SK-N-MC (cell line): ENCODE measurements at regions not wholly inside any gene's neighbourhood (a gene's known extent, or its start where the extent isn't known, plus 50 kb on each side); places are given as distances from the start of the nearest gene placed in this dataset.

Experiments
- DNase-seq: peaks from one replicate; pipeline ENCODE4 v3.0.0-alpha.2; 2011; ENCODE audit warnings: low read depth, low spot score
- H3K27ac ChIP-seq: fragments of 200-600 bp; sonication (generic); 2 replicates; pipeline ENCODE4 v1.5.1; 2016; ENCODE audit warnings: mixed run types
- H3K36me3 ChIP-seq: fragments of 200-600 bp; sonication (generic); 2 replicates; pipeline ENCODE4 v1.6.1; 2017; ENCODE audit warnings: antibody characterized with exemption, low read length, mixed read lengths; ENCODE audit not compliant: insufficient read depth
- H3K4me3 ChIP-seq: fragments of 200-600 bp; sonication (generic); 2 replicates; pipeline ENCODE4 v1.5.1; 2016
- H3K9ac ChIP-seq: fragments of 200-600 bp; sonication (generic); 2 replicates; pipeline ENCODE4 v1.8.0; 2017; ENCODE audit warnings: mixed run types, mixed read lengths; ENCODE audit not compliant: insufficient read length
- H3K9me3 ChIP-seq: fragments of 200-600 bp; sonication (generic); 2 replicates; pipeline ENCODE4 v1.6.1; 2017; ENCODE audit warnings: low read depth, mild to moderate bottlenecking, antibody characterized with exemption, low read length, moderate library complexity, mixed read lengths
- EZH2 ChIP-seq: fragments of 200-600 bp; sonication (generic); IDR thresholded peaks from one replicate; pipeline ENCODE4 v1.6.1; 2017; ENCODE audit warnings: antibody characterized with exemption
- FOXP2 ChIP-seq: optimal IDR thresholded peaks from 2 replicates; pipeline ENCODE3; 2011; ENCODE audit warnings: mild to moderate bottlenecking, moderate library complexity; ENCODE audit not compliant: insufficient read depth; ENCODE audit errors: extremely low read length, control extremely low read depth
- POLR2AphosphoS5 ChIP-seq: IDR thresholded peaks from 2 replicates; pipeline ENCODE4 v1.6.1; 2012; ENCODE audit warnings: mild to moderate bottlenecking, low read depth, low read length, borderline replicate concordance

DNA sequence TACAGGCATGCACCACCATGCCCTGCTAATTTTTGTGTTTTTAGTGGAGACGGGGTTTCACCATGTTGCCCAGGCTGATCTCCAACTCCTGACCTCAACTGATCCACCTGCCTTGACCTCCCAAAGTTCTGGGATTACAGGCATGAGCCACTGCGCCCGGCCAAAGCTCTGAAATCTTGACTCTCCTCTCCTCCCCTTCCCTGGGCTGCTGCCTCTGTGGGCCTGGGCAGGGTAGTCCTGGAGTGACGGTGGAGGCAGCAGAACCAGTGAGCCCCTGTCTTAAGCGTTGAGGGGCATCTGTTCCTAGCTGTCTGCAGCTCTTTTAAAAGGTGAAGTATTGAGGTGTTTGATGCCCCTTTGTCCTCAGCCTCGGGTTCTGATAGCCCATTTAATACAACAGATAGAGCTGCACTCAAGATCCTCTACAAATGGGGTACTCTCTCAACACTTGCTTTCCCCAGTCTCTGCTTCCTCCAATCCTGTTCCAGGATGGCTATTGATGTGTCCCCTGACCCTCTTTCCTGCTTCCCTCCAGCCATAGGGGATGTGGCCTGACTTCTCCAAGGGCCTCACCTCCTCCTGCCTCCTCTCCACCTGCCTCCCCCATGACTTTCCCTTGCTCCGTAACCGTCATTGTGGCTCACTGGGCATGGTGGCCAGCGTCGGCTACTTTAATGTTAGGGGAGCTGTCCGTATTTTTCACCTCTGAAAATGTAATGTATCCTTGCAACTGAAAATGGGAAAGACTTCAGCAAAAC lies 442.5 kb downstream of the GLRX3 start:
- Histone ChIP-seq H3K9me3 (no peaks in the 10 kb centered on the region), H3K9ac (no peak overlapping the region), H3K4me3 (no peak overlapping the region), H3K27ac (no peak overlapping the region), H3K36me3 (no peaks in the 10 kb centered on the region)
- DNase-seq = no peak
- TF ChIP-seq EZH2 = no peak
- TF ChIP-seq POLR2AphosphoS5 = no peak
- no peak for TF ChIP-seq FOXP2

GRCh38 chr10:130579913-130580312 lies 443.7 kb downstream of the GLRX3 start:
- Histone ChIP-seq H3K9ac (no peak overlapping the region), H3K36me3 (no peaks in the 10 kb centered on the region), H3K9me3 (no peaks in the 10 kb centered on the region), H3K4me3 (no peak overlapping the region), H3K27ac (no peak overlapping the region)
- DNase-seq = no peak
- no peak for TF ChIP-seq POLR2AphosphoS5
- TF ChIP-seq FOXP2 = no peak

GRCh38 chr10:130580975-130581374 lies 444.8 kb downstream of the GLRX3 start:
- Histone ChIP-seq H3K27ac (no peak overlapping the region), H3K36me3 (no peaks in the 10 kb centered on the region)
- no peak for TF ChIP-seq FOXP2
- TF ChIP-seq POLR2AphosphoS5 = no peak
- no peak for TF ChIP-seq EZH2

DNA sequence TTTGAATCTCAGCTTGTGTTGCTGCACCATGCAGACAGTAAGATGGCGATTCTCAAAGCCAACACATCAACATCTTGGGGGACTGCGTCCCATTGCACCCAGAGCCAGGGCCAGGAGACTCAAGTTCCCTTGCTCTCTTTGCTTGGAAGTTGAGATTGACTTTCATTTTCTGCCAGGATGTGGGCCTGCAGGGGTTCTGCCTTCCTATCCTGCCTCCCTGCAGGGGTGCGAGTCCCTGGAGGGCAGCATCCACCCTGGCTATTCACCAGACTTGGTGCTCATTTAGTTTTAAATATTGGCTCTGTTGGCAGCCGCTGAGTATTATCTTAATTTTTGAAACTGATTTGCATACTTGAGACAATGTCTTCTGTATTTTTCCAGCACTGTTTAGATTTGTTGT lies 451.5 kb downstream of the GLRX3 start:
- no peak for TF ChIP-seq POLR2AphosphoS5
- no peak for TF ChIP-seq EZH2
- no peak for TF ChIP-seq FOXP2
- Histone ChIP-seq H3K9ac (no peak overlapping the region), H3K9me3 (no peaks in the 10 kb centered on the region), H3K36me3 (no peaks in the 10 kb centered on the region), H3K27ac (no peak overlapping the region), H3K4me3 (no peak overlapping the region)
- no peak for DNase-seq

More at GRCh38 chr10:130580975-130581374, 444.8 kb downstream of the GLRX3 start:
- no peaks in the 10 kb centered on the region for H3K9me3 ChIP-seq
- no peak for DNase-seq
- no peak overlapping the region for H3K9ac ChIP-seq
- no peak overlapping the region for H3K4me3 ChIP-seq

DNA sequence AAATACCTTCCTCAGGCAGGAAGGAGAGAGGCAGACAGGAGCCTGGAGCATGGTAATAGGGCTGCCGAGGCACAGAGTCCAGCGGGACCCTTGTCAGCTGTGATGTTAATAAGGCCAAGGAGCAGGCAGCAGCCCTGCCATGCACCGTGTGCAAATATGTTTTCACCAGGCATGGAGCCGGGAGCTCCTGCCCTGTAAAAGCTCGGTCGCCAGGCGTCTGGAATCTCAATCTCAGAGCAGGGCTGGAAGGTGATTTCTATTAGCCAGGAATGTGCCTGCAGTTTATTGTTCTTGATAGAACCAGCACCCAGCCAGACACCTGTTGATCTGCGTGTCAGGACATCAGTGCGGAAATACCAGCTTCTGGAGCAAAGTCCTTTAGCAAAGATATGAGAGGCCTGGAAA lies 469.8 kb downstream of the GLRX3 start:
- H3K36me3 ChIP-seq = no peaks in the 10 kb centered on the region
- no peak for DNase-seq
- TF ChIP-seq FOXP2 (no peak), POLR2AphosphoS5 (no peak), EZH2 (no peak)
- no peak overlapping the region for H3K27ac ChIP-seq
- no peak overlapping the region for H3K9ac ChIP-seq
- H3K9me3 ChIP-seq = no peaks in the 10 kb centered on the region
- H3K4me3 ChIP-seq = no peak overlapping the region

- TF ChIP-seq EZH2 = no peak
- no peak for TF ChIP-seq POLR2AphosphoS5
- no peak for TF ChIP-seq FOXP2
- no peaks in the 10 kb centered on the region for H3K9me3 ChIP-seq
- no peak overlapping the region for H3K27ac ChIP-seq
- no peak overlapping the region for H3K9ac ChIP-seq
- no peak for DNase-seq
- H3K36me3 ChIP-seq = no peaks in the 10 kb centered on the region
- no peak overlapping the region for H3K4me3 ChIP-seq
Observed at GRCh38 chr10:130607366-130607765, 471.2 kb downstream of the GLRX3 start.

DNA sequence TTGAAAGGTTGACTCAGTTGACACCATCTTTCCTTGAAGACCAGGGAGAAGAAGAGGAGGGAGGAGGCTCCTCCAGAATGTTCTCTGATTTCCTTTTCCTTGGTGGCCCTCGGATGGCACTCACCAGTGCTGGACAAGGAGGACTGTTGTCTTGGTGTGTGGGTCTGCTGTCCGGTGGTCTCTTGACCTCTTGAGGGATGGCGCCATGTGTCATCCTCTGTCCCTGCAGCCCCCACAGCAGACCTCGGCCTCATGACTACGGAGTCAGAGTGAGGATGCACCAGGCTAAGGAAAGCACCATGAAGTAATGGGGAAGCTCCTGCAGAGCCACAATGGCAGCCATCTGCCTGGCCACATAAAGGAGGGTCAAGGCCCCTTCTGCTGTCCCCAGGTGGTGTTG lies 475.0 kb downstream of the GLRX3 start:
- Histone ChIP-seq H3K9ac (no peak overlapping the region), H3K9me3 (no peaks in the 10 kb centered on the region), H3K36me3 (no peaks in the 10 kb centered on the region), H3K4me3 (no peak overlapping the region), H3K27ac (no peak overlapping the region)
- TF ChIP-seq POLR2AphosphoS5 (no peak), EZH2 (no peak), FOXP2 (no peak)
- DNase-seq = no peak

DNA sequence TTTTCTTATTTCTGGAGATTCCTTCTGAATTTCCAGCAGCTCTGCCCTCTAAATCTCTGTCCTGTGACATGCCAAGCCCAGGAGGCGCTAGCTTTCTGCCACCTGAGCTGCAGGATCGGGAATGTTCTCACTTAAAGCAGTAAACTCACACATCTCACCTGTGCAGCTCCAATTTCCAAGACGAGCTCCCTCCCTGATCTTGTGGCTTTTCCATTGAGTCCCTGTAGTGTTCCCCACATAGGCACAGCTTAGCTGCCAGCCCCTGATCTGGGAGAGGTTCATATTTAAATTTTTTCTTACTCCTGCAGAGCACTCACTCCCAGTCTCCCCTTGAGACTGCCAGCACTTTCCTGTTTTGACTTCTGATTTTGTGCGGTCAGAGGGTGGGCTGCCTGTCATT lies 479.3 kb downstream of the GLRX3 start:
- no peak overlapping the region for H3K4me3 ChIP-seq

GRCh38 chr10:130617985-130618384 lies 481.8 kb downstream of the GLRX3 start:
- Histone ChIP-seq H3K27ac (no peak overlapping the region), H3K9me3 (no peaks in the 10 kb centered on the region), H3K4me3 (no peak overlapping the region), H3K9ac (no peak overlapping the region), H3K36me3 (no peaks in the 10 kb centered on the region)
- DNase-seq = no peak
- no peak for TF ChIP-seq FOXP2
- TF ChIP-seq POLR2AphosphoS5 = no peak
- TF ChIP-seq EZH2 = no peak

More for the DNA sequence above, 479.3 kb downstream of the GLRX3 start:
- Histone ChIP-seq H3K9ac (no peak overlapping the region), H3K36me3 (no peaks in the 10 kb centered on the region), H3K27ac (no peak overlapping the region), H3K9me3 (no peaks in the 10 kb centered on the region)
- TF ChIP-seq EZH2 = no peak
- DNase-seq = no peak
